CD4-positive, CD25-positive, alpha-beta regulatory T cell (primary cell): ENCODE measurements at regions not wholly inside any gene's neighbourhood (a gene's known extent, or its start where the extent isn't known, plus 50 kb on each side); places are given as distances from the start of the nearest gene placed in this dataset.

Experiments
- ATAC-seq, 2 donors: fragments of 150-1000 bp; cut with Tn5 transposase; one replicate each; pipeline ENCODE4 v1.10.0; 2021; ENCODE audit warnings: low read depth in 2 of 2, moderate number of reproducible peaks in 2 of 2, moderate library complexity in 1 of 2
- DNase-seq, 3 donors: peaks; one replicate each; pipeline versions ENCODE4 v3.0.0 to v3.0.0-alpha.2; 2012 to 2022; ENCODE audit warnings: mixed read lengths in 1 of 3
- H3K27ac ChIP-seq: one replicate; pipeline ENCODE4 v1.7.0; 2013; ENCODE audit warnings: mild to moderate bottlenecking, low read length; ENCODE audit not compliant: insufficient read depth, poor library complexity, severe bottlenecking
- H3K27me3 ChIP-seq: one replicate; pipeline ENCODE4 v1.7.0; 2013; ENCODE audit warnings: low read length; ENCODE audit not compliant: control insufficient read depth, insufficient read depth
- H3K36me3 ChIP-seq: one replicate; pipeline ENCODE4 v1.7.0; 2013; ENCODE audit warnings: mild to moderate bottlenecking, low read length, moderate library complexity; ENCODE audit not compliant: control insufficient read depth, insufficient read depth
- H3K4me1 ChIP-seq: 2 replicates; pipeline ENCODE4 v1.7.0; 2013; ENCODE audit warnings: mild to moderate bottlenecking, low read length; ENCODE audit not compliant: insufficient read depth, control insufficient read depth, poor library complexity, severe bottlenecking
- H3K4me3 ChIP-seq: one replicate; pipeline ENCODE4 v1.7.0; 2013; ENCODE audit warnings: low read depth, mild to moderate bottlenecking, low read length, moderate library complexity
- H3K9me3 ChIP-seq, 2 experiments: 1 replicate in 1 of 2; 2 replicates in 1 of 2; pipeline ENCODE4 v1.7.0; 2013; ENCODE audit warnings: low read length in 2 of 2, mild to moderate bottlenecking in 1 of 2, moderate library complexity in 1 of 2; ENCODE audit not compliant: control insufficient read depth in 2 of 2
- H3K27ac Mint-ChIP-seq, 3 donors: one replicate each; pipeline ENCODE4 v1.8.0; 2020 to 2022; ENCODE audit warnings: mild to moderate bottlenecking in 3 of 3, mixed read lengths in 3 of 3, moderate library complexity in 2 of 3
- H3K27me3 Mint-ChIP-seq: one replicate; pipeline ENCODE4 v1.8.0; 2022; ENCODE audit warnings: mild to moderate bottlenecking, mixed read lengths
- H3K36me3 Mint-ChIP-seq: one replicate; pipeline ENCODE4 v1.8.0; 2020; ENCODE audit warnings: mixed read lengths
- H3K4me1 Mint-ChIP-seq, 4 donors: one replicate each; pipeline ENCODE4 v1.8.0; 2020 to 2022; ENCODE audit warnings: mixed read lengths in 4 of 4, mild to moderate bottlenecking in 1 of 4
- H3K4me3 Mint-ChIP-seq, 4 donors: one replicate each; pipeline ENCODE4 v1.8.0; 2020 to 2022; ENCODE audit warnings: mild to moderate bottlenecking in 4 of 4, mixed read lengths in 4 of 4, moderate library complexity in 3 of 4
- H3K9me3 Mint-ChIP-seq, 7 donors: one replicate each; pipeline ENCODE4 v1.8.0; 2020 to 2022; ENCODE audit warnings: mixed read lengths in 7 of 7, mild to moderate bottlenecking in 3 of 7, moderate library complexity in 2 of 7

DNA sequence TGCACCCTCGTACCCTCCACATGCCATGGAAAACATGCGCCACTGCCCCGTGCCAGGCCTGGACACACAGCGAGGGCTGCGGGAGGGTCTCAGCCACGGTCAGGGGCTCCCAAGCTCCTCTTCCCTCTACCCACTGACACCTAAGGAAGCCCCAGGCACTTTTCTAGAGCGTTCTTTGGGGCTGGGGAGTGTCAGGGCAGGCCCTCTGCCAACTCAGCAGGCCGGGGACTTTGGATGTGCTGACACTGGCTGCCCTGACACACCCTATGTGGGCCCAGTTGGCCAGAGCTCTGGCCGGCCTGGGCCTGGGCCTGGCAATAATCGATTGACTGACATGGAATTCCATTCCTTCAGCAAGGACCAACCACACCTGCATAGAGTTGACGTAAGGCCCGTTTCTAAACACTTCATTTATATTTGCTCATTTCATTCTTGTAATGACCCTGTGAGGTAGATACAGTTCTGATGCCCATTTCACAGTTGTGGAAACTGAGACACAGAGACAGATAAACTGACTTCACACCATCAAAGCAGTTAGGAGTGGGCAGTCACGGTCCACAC is 70.5 kb downstream of the ZFP36L2 start:
- H3K27ac Mint-ChIP-seq, result peak overlapping the region in 2 of 3 donors; percentile 35 to 75
- no peaks in the 10 kb centered on the region for H3K27me3 ChIP-seq
- H3K9me3 Mint-ChIP-seq, result no peaks in the 10 kb centered on the region
- H3K4me3 ChIP-seq, result no peak overlapping the region
- H3K27ac ChIP-seq, result no peak overlapping the region
- H3K4me1 Mint-ChIP-seq, result peaks cover 0 to 75% (median 27%) of the 10 kb centered on the region in 4 donors
- H3K4me3 Mint-ChIP-seq, result no peak overlapping the region
- ATAC-seq (no peak), DNase-seq (no peak)
- H3K27me3 Mint-ChIP-seq, result no peaks in the 10 kb centered on the region
- H3K9me3 ChIP-seq, result no peaks in the 10 kb centered on the region
- H3K4me1 ChIP-seq, result peaks cover 36% of the 10 kb centered on the region
- H3K36me3 Mint-ChIP-seq, result no peaks in the 10 kb centered on the region
- no peaks in the 10 kb centered on the region for H3K36me3 ChIP-seq

DNA sequence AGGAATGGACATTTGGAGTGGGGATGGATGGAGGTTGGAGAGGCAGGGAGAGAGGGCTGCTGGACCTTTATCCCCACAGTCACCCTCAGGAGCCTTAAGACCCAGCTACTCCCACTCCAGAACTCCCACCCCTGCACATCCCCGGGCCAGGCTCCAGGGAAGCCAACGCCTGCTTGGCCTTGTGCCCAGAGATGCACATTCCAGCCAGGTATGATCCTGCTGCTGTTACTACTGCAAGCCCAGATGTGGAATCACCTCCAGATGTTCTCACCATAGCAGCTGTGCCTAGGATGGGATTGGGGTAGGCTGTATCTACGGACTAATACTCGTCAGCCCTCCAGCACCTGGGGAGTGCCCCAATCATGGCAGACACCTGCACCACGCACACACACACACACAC is 71.7 kb downstream of the ZFP36L2 start:
- Histone ChIP-seq H3K4me1 (peaks cover 37% of the 10 kb centered on the region), H3K27ac (no peak overlapping the region), H3K36me3 (no peaks in the 10 kb centered on the region), H3K4me3 (no peak overlapping the region), H3K9me3 (no peaks in the 10 kb centered on the region), H3K27me3 (no peaks in the 10 kb centered on the region)
- H3K27me3 Mint-ChIP-seq, result no peaks in the 10 kb centered on the region
- H3K36me3 Mint-ChIP-seq, result no peaks in the 10 kb centered on the region
- H3K27ac Mint-ChIP-seq, result peak overlapping the region in 2 of 3 donors; percentile 68 to 76
- peaks cover 5 to 76% (median 29%) of the 10 kb centered on the region in 4 donors for H3K4me1 Mint-ChIP-seq
- ATAC-seq (no peak), DNase-seq (no peak)
- no peaks in the 10 kb centered on the region for H3K9me3 Mint-ChIP-seq
- H3K4me3 Mint-ChIP-seq, result peak overlapping the region in 1 of 4 donors; percentile 21

DNA sequence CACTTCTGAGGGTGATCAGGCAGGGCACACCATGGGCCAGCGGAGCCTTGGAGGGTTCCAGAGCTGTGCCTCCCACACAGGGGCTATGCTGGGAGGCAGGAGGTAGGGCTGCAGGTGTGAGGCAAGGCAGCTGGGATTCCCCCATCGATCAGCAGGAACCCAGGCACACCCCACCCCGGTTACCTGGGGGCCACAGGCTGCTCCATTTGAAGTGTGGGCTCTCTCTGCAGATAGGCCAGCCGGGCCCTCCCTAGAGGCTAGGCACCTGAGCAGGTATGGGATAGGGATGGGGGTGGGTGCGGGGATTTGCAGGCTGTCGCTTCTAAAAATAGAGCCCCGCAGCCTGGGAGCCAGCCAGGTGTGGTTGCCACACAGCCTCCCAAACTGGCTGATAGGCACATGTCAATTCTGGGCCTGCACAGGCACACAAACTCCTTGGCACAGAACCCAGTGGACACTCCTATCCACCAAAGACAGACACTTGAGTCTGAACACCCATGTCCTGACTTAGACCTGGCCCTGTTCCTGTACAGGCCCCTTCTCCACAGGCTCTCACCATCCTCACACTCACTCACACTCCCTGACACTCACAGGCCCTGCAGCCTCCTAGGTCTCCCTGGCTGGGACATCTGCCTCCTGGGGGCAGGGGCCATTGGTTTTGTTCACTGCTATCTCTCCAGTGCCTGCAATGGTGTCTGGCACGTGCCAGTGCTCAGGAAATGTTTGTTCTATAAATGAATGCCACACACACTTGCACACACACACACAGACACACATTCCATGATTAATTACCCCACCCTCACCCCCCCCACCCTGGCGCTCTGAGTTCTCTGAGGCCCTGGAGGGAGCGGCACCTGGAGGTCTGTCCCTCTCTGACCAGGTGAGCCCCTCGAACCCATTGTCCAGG is 73.4 kb downstream of the ZFP36L2 start:
- Histone ChIP-seq H3K4me1 (peaks cover 24% of the 10 kb centered on the region), H3K9me3 (no peaks in the 10 kb centered on the region), H3K36me3 (no peaks in the 10 kb centered on the region), H3K27ac (no peak overlapping the region), H3K27me3 (no peaks in the 10 kb centered on the region), H3K4me3 (no peak overlapping the region)
- DNase-seq, result no peak
- peak overlapping the region in 2 of 4 donors; percentile 35 to 59 for H3K4me3 Mint-ChIP-seq
- no peaks in the 10 kb centered on the region for H3K27me3 Mint-ChIP-seq
- H3K4me1 Mint-ChIP-seq, result peaks cover 8 to 76% (median 24%) of the 10 kb centered on the region in 4 donors
- H3K27ac Mint-ChIP-seq, result peak overlapping the region in 2 of 3 donors; percentile 73 to 87
- ATAC-seq, result no peak
- no peaks in the 10 kb centered on the region for H3K9me3 Mint-ChIP-seq
- H3K36me3 Mint-ChIP-seq, result no peaks in the 10 kb centered on the region

DNA sequence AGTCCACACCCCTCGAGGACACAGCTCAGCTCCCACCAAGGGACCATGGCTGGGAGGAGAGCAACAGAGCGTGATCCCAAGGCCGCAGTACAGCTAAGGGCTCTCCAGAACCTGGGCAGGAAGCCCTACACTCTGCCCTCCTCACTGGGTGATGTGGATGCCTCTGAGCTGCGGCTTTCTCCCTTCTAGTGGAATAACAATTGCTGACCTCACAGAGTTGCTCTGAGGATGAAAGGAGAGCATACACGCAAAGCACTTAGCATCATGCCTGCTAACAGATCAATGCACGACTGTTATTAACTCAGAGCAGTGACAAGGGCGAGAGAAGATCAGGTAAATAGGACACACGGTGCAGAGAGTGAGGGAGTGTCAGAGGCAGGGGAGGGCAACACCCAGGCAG is 74.2 kb downstream of the ZFP36L2 start:
- ATAC-seq (no peak), DNase-seq (no peak)
- Mint-ChIP-seq H3K36me3 (no peaks in the 10 kb centered on the region), H3K9me3 (no peaks in the 10 kb centered on the region), H3K27ac (peak overlapping the region in 1 of 3 donors; percentile 87), H3K27me3 (no peaks in the 10 kb centered on the region), H3K4me3 (peak overlapping the region in 1 of 4 donors; percentile 22), H3K4me1 (peaks cover 8 to 76% (median 25%) of the 10 kb centered on the region in 4 donors)
- H3K27ac ChIP-seq, result no peak overlapping the region
- H3K4me3 ChIP-seq, result no peak overlapping the region
- H3K36me3 ChIP-seq, result no peaks in the 10 kb centered on the region
- H3K4me1 ChIP-seq, result peaks cover 16% of the 10 kb centered on the region
- H3K27me3 ChIP-seq, result no peaks in the 10 kb centered on the region
- H3K9me3 ChIP-seq, result no peaks in the 10 kb centered on the region

DNA sequence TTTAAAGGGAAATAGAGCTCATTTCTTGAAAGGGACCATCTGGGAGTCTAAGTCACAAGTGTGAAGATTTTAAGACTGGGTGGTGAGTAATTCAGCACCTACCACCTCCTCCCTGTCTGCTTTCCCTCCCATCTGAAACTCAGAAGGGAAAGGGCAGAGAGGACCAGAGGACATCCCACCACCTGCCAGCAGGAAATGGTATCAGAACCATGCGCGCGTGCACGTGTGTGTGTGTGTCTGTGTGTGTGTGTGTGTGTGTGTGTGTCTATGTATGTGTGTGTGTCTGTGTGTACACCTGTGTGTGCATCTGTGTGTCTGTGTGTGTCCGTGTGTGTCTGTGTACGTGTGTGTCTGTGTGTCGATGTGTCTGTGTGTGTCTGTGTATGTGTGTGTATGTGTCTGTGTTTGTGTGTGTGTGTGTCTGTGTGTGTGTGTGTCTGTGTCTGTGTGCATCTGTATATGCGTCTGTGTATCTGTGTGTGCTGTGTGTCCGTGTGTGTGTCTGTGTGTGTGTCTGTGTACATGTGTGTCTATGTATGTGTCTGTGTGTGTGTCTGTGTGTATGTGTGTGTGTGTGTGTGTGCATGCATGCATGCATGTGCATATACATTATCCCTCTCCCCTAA is 76.8 kb downstream of the ZFP36L2 start:
- peak in 1 of 2 donors; percentile 63 for ATAC-seq
- Histone ChIP-seq H3K9me3 (no peaks in the 10 kb centered on the region), H3K4me3 (no peak overlapping the region), H3K4me1 (peaks cover 16% of the 10 kb centered on the region), H3K27ac (no peak overlapping the region), H3K36me3 (no peaks in the 10 kb centered on the region), H3K27me3 (no peaks in the 10 kb centered on the region)
- peaks cover 8 to 68% (median 20%) of the 10 kb centered on the region in 4 donors for H3K4me1 Mint-ChIP-seq
- H3K27me3 Mint-ChIP-seq, result no peaks in the 10 kb centered on the region
- peak in 1 of 3 donors; percentile 73 for DNase-seq
- peak overlapping the region in 3 of 4 donors; percentile 15 to 69 (median 22) for H3K4me3 Mint-ChIP-seq
- H3K9me3 Mint-ChIP-seq, result no peaks in the 10 kb centered on the region
- H3K27ac Mint-ChIP-seq, result peak overlapping the region; percentile 89 to 98 (median 92)
- H3K36me3 Mint-ChIP-seq, result no peaks in the 10 kb centered on the region

DNA sequence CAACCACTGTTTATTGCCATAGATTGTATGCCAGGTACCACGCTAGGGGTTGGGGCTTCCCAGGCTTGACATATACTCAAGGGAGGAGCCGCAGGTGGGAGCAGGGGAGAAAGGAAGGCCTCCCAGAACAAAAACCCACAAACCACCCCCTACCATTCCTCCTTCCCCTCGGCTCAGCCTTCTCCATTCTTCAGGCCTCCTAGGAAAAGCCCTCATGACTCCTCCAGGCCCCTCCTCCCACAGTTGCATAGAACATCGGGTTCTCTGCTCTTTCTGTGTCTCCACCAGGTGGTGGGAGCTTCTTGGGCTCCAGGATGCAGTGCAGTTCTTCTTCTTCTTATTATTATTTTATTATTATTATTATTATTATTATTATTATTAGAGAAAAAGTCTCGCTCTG is 80.3 kb downstream of the ZFP36L2 start:
- Histone ChIP-seq H3K27me3 (no peaks in the 10 kb centered on the region), H3K4me3 (no peak overlapping the region), H3K27ac (no peak overlapping the region), H3K9me3 (no peaks in the 10 kb centered on the region), H3K36me3 (no peaks in the 10 kb centered on the region), H3K4me1 (peaks cover 13% of the 10 kb centered on the region)
- no peaks in the 10 kb centered on the region for H3K9me3 Mint-ChIP-seq
- H3K27me3 Mint-ChIP-seq, result no peaks in the 10 kb centered on the region
- H3K4me1 Mint-ChIP-seq, result peaks cover 8 to 57% (median 20%) of the 10 kb centered on the region in 4 donors
- H3K36me3 Mint-ChIP-seq, result no peaks in the 10 kb centered on the region
- ATAC-seq, result no peak
- no peak for DNase-seq
- H3K27ac Mint-ChIP-seq, result peak overlapping the region in 2 of 3 donors; percentile 10 to 39
- no peak overlapping the region for H3K4me3 Mint-ChIP-seq

DNA sequence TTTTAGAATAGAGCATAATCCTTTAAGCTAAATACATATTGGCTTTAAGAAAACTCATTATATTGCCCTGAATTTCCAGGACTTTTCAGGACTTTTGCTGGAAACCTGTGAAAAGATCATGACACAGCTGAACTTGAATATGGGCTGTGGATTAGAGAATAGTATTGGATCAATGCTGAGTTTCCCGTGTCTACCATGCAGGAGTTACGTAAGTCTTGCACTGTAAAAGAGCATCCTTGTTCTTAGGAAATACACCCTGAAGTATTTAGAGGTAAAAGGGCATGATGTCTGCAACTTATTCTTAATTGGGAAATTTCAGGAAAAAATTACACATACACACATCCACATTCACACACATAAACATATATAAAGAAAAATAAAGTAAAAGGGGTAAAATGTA is 82.1 kb downstream of the ZFP36L2 start:
- no peaks in the 10 kb centered on the region for H3K36me3 Mint-ChIP-seq
- H3K4me1 ChIP-seq, result peaks cover 15% of the 10 kb centered on the region

More for the DNA sequence above, 82.1 kb downstream of the ZFP36L2 start:
- no peaks in the 10 kb centered on the region for H3K36me3 ChIP-seq
- Mint-ChIP-seq H3K9me3 (no peaks in the 10 kb centered on the region), H3K27me3 (no peaks in the 10 kb centered on the region), H3K4me1 (peaks cover 8 to 54% (median 25%) of the 10 kb centered on the region in 4 donors), H3K27ac (peak overlapping the region in 2 of 3 donors; percentile 42 to 74), H3K4me3 (no peak overlapping the region)
- H3K27me3 ChIP-seq, result no peaks in the 10 kb centered on the region
- no peak for ATAC-seq
- DNase-seq, result no peak
- no peak overlapping the region for H3K4me3 ChIP-seq
- H3K9me3 ChIP-seq, result no peaks in the 10 kb centered on the region
- no peak overlapping the region for H3K27ac ChIP-seq
